ENCODE measurements at regions not wholly inside any gene's neighbourhood (a gene's known extent, or its start where the extent isn't known, plus 50 kb on each side); places are given as distances from the start of the nearest gene placed in this dataset.

- no peak for TF ChIP-seq POLR2A (IDR thresholded peaks at IDR 0.05; ENCODE audit: low read depth, low read length)
- no peak for TF ChIP-seq POLR2AphosphoS5 (IDR thresholded peaks at IDR 0.05; ENCODE audit: low read depth, low read length)
- no peak for TF ChIP-seq POU2F2 (IDR thresholded peaks at IDR 0.05; ENCODE audit: low read depth, low read length)
These were observed 131.3 kb downstream of the CYB561 start for GRCh38 chr17:63314761-63315160.
